ENCODE measurements at regions not wholly inside any gene's neighbourhood (a gene's known extent, or its start where the extent isn't known, plus 50 kb on each side); places are given as distances from the start of the nearest gene placed in this dataset.

- TF ChIP-seq POLR2A (IDR thresholded peaks at IDR 0.05; ENCODE audit: low read depth) (no peak), CTCF (IDR thresholded peaks at IDR 0.05) (no peak), POLR2AphosphoS5 (IDR thresholded peaks at IDR 0.05) (no peak), EP300 (IDR thresholded peaks at IDR 0.05) (no peak)
Measured at GRCh38 chr6:149202100-149202499, 115.4 kb upstream of the TAB2 start.

Data from esophagus muscularis mucosa (tissue), 4 donors.